NCI-H1694 treated with DMSO at 0.1 percent for 48 hours (cell line): ENCODE measurements at regions not wholly inside any gene's neighbourhood (a gene's known extent, or its start where the extent isn't known, plus 50 kb on each side); places are given as distances from the start of the nearest gene placed in this dataset.

Experiments
- DNase-seq: peaks from one replicate; lab custom pipeline; 2025; lab: John Stamatoyannopoulos, UW

DNA sequence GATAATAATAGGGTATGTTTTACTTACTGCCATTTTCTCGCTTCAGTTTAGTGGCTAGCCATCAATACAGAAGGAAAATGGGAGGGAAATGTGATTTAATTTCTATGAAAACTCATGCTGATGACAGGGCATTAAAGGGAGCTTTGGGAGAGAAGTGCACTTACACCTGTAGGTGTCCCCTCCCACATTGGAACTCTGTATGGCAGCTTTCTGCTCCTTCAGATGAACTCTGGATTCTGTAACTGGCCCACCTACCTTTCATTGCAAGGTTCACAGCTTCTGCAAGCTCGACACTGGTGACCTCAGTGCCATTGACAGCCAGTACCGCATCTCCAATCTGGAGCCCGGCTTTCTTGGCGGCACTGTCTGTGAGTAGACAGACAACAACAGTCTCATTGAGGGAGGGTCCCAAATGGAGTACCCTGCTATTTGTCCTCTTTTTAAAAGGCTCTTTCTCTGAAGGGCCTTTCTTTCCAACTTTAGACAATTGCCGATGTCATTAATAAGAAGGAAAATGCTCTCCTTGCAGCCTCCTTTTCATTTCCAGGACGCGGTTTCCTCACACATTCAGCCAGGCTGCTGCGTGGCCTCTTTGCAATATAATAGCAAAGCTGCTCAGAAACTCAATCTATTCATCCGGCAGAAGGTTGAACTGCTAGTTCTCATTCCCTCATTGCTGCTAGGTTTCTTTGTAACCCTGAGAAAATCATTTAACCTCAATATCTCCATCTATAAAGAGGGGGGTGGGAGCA, 63.6 kb downstream of the NUDT12 start:
- no peak for DNase-seq

DNA sequence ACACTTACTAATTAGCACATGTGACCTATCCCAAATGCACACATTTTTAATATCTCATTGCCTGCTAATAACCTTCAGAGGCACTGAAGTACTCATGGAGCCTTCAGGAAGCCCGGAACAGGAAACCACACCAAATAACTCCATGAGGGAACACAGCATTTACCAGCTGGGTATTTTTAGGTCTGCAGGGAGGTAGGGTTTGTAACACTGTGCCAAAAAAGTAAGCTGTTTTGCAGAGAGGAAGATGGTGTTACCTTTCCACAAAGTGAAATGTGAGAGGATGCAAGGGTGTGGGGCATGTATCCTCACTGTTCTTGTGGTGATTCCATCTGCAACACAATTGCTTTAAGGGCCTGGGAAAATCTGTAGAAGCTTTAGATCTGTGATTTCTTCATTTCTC, 64.4 kb downstream of the NUDT12 start:
- DNase-seq: no peak

DNA sequence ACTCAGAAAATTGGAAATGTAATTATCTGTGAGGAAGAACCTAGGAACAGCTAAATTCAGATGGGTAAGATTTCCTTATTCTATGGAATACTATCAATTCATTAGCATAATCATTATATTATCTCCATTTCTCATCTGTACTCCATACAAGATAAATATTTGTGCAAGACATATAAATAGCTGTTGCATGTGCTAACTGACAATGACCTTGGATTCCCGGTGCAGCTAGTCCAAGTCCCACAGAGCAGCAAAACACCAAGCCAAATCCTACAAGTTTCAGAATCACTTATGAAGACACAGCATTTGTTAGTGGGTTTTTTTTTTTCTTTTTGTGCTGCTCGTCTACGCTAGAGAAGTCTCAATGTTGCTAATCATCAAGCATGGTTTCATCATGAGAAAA, 64.8 kb downstream of the NUDT12 start:
- DNase-seq: no peak

DNA sequence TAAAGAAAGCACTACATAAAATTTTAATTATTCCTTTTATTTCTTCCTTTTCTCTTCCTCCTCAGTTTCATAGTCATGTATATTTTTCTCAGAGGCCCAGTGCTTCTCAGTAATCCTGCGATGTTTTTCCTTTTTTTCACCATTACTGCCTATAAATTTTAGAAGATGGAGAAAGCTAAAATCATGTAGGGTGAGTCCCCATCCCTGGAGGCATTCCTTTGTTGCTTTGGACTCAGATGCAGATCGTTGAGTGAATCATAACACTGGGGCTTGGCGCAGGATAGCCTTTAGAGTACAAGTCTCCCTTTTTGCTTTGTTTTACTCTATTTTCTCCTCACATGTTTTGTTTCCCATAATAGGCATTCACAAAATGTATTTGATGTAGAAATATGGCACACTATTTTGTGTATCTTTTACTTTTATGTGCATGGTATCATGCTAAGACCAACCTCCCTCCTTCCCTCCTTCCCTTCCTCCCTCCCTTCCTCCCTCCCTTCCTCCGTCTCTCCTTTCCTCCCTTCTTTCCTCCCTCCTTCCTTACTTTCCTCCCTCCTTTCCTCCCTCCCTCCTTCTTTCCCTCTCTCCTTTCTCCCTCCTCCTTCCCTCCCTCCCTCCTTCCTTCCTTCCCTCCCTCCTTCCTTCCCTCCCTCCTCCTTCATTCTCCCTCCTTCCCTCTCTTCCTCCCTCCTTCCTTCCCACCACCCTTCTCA, 72.4 kb downstream of the NUDT12 start:
- DNase-seq: no peak

DNA sequence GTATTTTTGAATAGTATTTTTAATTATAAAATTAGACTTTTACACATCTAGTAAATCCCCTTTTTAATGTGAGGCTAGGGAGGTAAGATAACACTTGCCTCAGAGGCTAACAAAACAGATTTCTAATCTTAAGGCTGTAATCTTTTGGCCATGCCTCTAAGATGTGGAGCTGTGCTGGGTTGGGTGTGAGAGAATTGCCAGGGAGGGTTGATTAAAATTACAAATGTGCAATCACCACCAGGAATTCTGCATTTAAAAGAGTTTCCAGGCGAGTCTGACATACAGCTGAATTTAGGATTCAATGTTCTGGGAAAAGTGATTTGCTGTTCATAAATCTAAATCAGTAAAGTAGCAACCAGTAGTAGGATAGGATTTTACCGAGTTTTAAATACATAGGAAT, 73.3 kb downstream of the NUDT12 start:
- no peak for DNase-seq

DNA sequence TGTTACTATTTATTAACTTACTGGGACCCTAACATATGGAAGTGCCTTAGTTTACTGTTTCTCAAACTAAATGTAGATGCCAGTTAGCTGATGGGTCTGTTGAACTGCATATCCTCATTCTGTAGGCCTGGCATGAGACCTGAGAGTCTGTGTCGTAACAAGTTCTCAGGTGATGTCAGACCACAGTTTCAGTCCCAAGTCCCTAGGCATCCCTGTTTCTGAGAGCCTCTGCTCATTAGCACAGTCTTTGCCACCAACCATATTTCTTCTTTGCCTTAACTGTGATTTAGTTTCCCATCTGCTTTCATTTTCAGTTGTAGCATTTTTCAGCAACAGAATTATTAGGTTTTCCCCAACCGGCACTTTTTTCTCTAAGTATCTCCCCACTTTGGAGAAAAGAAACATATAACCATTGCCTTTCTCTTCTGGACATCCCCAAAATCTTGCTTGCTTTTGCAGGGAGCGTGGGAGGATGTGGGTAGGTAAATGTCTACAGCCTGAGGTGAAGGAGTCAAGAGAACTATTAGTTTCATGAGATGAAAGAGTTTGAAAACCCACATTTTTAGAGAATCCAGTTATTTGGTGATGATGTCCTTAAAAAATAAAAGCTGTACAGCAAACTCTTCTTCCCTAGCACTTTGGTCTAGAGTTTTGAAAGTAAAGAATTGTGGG, 74.6 kb downstream of the NUDT12 start:
- no peak for DNase-seq

DNA sequence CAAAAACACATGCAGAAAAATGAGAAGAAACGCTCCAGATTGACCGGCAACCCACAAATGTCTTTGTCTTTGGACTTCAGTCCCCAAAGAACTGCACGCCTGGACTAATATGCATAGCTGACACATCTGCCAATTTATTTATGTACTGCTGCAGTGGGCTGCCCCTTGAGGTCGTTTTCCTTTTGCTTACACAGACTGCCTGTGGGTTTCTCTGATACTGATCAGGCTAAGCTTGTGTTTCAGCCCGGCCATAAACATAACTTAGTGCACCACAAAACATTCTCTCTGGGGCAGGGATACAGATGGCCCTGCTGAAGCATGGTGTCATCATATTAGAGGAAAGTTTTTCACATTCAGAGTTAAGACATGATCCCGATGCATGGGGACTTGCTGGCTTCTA, 75.4 kb downstream of the NUDT12 start:
- DNase-seq: no peak

DNA sequence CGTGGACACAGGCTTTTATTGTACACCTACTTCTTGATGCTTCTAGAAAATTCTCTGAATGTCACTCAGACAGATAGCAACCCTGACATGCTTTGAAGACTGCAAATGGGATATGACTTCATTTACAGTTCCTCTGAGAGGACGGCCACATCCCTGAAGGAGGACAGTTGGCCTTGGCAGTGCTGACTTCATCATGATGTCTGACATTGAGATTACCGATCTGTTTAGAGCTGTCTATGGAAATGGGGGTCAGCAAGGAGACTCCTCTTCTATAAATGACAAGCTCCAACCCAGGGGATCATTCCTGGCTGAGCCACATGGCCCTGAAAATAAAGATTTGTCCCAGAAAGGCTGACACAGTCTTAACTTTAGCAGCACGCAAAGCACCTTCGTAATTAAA, 75.8 kb downstream of the NUDT12 start:
- no peak for DNase-seq

DNA sequence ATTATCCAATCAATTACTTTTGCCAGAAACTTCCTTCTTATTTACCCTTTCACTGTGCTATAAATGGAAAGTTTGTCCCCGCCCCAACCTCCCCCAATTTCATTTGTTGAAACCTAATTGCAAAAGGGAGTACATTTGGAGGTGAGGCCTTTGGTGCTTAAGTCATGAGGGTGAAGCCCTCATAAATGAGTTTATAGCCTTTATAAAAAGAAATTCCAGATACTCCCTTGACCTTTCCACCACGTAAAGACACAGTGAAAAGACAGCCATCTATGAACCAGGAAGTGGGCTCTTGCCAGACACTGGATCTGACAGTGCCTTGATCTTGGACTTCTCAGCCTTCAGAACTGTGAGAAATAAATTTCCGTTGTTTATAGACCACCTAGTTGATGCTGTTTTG, 82.3 kb downstream of the NUDT12 start:
- DNase-seq: no peak

DNA sequence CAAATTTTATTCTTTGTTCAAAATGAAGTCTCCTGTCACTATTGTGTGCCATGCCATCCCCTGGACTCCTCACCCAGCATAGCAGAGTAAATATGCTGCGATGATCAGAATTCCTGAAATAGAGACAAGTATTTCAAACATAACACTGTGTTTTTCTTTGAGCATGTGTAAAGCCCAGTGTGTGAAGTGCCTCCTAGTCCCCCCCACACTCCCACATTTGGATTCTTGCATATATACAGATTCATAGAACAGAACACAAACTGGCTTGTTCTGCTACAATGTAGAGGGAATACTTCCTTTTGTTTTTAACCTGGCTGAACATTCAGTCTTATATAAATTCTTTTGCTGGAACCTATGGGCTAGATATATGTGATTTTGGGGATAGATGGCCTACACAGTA, 84.9 kb downstream of the NUDT12 start:
- DNase-seq: no peak

DNA sequence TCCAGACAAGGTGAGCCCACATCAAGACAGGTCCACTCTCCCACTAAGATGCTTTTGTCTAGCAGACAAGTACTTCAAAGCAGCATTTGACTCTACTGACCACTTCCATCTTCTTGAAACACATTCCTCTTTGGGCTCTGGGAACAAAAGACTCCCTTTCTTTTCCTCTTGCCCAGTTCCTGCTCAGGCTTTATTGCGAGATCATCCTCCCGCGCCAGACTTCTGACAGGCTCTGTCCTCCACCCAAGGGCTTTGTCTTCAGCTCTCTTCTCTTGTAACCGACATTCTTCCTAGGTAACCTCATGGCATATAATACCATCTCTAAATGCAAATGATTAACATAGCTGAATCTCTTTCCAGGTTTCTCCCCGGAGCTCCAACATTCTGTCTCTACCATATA, 85.8 kb downstream of the NUDT12 start:
- DNase-seq: no peak

DNA sequence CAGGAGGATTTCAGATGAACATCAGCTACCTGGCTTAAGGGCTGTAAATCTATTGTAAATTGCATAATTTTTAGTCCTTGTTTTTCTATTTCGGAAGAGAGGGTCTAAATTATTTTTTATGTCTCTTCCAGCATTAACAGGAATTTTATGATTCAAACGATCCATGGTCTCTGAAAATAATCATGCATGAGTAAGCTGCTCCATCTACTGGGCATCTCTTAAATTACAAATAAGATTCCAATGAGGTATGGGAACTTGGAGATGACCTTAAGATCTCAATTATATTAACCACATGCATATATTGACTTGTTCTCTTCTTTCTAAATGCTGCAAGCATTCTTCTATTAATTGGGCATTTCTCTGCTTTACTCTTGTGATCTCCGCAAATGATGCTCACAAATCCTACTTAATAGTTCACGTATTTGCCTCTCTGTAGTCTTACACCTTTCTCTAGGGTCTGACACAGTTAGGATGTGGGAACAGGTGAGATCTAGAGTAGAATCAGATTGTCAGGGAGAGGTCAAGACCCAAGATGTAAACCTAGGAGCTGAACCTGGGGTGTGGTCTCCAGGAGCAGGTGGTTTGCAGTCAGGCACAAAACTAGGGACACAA, 86.9 kb downstream of the NUDT12 start:
- peak; percentile 42 for DNase-seq

DNA sequence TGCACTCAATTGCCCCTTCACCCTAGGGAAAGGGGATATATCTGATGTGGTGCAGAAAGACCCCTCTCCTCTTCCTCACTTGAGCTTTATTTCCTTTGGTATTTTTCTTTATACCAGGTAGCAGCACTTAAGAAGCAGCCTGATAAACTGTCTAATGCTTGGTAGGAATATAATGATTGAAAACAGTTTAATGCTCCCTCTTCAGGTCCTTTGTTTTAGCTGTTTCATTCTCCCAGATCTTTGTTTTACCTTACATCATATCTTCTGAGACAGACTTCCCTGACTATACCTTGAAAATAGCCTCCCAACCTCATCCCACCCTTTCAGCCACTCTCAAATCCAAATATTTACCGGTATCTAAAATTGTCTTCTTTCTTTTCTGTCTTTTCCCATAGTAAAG, 87.9 kb downstream of the NUDT12 start:
- DNase-seq: no peak

DNA sequence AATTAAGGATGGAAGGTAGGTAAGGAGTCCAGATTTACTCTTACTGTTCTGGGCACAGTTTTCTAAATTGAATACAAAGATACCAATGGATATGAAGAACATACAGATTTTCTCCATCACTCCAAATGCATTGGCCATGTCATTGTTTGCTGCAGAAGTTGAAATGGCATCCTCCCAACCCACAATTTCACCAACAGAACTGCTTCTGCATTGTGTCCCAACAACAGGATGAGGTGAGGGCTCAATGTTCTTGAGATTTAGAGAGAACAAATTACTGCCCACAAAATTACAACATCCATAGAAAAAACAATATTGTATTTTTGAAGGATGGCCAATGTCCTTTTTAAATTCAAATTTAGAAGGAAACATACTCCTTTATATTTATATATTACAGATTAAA, 88.9 kb downstream of the NUDT12 start:
- DNase-seq: no peak

DNA sequence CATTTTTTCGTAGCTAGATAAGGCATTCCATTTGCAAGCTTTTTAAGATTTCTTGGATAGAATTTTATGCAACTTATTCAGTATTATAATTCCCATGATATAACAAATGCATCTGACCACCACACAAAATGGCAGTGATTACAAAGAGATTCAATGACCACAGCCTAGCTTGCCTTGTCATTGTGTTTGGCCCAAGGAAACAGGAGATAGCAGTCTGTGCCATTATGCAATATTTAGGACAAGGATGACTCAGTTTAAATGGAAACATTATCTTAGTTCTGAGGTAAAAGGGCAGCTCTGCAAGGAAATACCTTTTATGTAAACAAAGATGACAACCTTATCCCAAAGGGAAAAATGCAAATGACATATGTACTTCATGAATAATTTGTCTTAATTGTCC, 89.8 kb downstream of the NUDT12 start:
- no peak for DNase-seq

DNA sequence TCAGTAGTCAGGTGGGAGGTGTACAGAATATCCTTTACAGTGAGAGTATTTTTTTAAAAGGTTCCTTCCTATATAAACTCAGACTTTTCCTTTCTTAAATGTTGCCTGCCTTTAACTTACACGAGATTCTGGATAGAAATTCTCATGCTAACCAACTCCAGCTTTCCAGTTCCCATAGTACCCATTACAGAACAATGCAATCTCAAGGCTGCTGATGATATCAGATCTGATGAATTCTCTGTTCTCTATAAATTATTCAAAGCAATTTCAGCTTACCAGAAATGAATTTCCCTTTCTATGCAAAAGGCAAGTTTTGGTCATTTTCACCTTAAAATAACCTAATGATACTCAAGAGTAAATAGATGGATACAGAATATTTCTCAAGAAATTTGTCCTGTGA, 90.3 kb downstream of the NUDT12 start:
- no peak for DNase-seq

DNA sequence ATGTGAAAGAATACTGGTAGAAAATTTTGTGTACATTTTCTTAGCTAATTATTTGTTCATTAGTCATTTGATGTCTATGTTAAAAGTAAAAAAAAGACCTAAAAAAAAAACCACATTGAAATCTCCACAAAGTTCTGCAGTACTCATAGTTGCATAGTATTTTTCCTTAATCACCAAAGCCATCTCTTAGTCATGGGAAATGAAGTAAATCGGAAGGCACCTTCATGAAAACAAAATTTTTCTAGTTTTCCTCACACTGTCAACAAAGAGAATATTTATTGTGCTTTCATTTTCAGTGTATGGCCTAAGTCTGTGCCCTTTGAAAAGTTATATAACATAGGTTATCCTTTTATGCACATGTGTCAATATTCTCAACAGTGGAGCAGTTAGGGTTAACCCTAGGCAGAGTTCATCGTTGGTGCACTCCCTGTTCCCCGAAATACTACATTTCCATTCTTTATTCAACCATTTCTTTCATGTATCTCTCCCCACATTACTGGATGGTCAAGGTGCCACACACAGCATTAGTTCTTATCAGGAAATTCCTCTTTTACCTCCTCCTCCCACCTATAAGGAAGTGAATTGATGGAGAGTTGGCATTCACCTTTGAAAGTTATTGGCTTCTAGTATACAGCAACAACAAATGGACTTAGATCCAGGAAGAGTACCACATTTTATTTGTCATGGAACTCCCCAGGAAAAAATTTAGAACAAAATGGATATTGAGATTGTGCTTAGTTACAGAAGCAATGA, 93.1 kb downstream of the NUDT12 start:
- no peak for DNase-seq

DNA sequence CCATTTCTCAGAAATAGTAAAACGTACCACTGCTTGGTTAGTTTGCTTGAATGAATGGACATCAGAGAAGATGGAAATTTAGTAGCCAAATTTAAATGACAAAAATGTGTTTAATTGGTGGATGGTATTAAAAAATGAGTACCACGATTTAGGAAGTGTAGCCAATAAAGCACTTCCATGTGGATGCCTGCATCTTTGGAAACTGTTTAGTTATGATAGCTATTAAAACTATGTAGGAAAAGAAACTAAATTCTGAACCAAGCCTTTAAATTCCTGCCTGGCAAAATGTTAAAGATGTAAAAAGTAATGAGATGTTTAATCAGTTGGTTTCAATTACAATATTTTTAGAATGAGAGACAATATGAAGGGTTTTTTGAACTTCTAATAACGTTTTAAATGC, 94.8 kb downstream of the NUDT12 start:
- no peak for DNase-seq

DNA sequence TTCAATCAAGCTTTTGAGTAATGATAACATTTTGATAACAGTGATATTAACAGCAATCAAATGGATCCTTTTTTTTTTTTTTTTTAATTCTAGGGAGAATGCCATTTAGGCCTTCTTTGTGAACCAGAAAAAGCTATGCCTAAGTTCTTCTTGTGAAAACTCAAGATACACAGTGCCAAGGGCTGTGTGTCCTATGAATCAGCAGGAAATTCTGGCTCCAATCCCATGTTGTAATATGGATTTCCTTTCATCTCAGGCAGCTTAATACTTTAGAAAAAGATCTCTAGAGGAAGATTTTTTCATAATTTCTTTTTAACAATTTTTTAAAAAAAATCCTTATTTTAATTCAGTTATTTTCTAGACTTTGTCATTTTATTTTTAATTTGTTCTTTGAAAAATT, 96.1 kb downstream of the NUDT12 start:
- no peak for DNase-seq

DNA sequence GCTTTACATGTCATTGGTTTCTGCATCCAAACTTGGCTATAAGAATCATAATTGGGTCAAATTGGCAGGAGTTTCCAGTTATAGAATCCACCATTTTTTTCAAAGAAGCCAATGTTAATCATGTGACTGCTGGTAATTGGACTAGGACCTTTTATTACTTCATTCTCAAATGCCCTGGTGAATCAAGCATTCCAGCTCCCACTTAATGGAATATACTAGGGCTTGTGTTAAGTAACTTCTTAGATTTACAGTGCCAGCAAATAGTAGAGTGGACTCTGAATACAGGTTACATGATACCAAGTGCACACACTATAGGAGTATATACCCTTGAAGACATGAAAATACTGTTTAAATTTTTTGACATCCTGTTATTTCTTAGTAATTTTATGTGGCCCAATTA, 96.7 kb downstream of the NUDT12 start:
- no peak for DNase-seq

DNA sequence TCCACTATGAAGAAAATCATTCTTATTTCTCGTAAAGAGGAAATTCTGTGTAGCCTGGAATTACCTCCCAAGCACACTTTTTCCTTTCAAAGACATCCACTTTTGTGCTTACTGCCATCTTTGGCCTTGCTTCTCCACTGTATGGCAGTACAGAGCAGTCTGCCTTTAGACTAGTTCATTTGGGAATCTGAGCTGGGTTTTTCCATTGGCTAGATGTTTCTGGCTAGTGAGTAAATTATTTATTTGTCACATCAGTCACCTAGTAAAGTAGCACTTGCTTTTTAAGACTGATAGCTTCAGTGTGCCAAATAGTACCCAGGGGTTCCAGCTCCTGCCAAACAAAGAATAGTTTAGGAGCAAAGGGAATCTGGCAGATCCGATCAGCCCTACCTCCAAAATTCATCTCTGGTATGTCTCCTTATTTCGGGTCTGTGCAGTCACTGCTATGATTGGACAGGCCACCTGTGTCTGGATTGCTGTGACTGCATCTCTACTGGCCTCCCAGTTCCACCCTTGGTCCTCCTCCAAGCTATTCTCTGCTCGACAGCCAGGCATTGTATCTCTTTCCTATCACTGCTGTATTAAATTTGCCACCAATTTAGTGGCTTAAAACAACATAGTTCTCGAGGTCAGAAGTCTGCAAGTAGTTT, 97.6 kb downstream of the NUDT12 start:
- DNase-seq: no peak

DNA sequence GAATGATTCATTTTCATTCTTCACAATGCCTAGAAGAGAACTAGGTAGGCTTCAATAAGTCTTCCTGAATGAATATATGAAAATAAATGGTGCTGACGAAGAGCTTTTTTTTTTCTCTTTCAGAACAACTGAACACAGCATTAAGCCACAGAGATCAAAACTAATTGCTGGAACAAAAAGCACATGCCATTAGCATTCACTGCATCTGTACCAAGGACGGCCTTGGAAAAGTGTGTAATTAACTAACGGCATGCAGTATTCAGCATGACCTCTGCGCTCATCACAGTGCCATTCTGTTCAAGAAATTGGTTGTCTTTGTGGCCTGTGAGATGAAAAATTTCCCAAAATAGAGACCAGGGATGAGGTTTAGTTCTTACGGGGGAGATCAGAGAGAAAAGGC, 99.3 kb downstream of the NUDT12 start:
- DNase-seq: no peak
